Vagina (tissue), 2 donors: ENCODE measurements at regions not wholly inside any gene's neighbourhood (a gene's known extent, or its start where the extent isn't known, plus 50 kb on each side); places are given as distances from the start of the nearest gene placed in this dataset.

Experiments used
- DNase-seq, 2 donors: peaks; one replicate each; pipeline ENCODE4 v3.0.0-alpha.2; 2017; ENCODE audit errors: extremely low spot score in 2 of 2
- H3K27ac ChIP-seq: fragments of 200-600 bp; sonication (generic); one replicate; pipeline ENCODE4 v1.5.1; 2019
- H3K27me3 ChIP-seq: fragments of 200-600 bp; sonication (generic); one replicate; pipeline ENCODE4 v1.5.1; 2019
- H3K36me3 ChIP-seq, 2 donors: fragments of 200-600 bp; sonication (generic); one replicate each; pipeline ENCODE4 v1.5.1; 2017 to 2019
- H3K4me1 ChIP-seq: fragments of 200-600 bp; sonication (generic); one replicate; pipeline ENCODE4 v1.5.1; 2019
- H3K4me3 ChIP-seq, 2 donors: fragments of 200-600 bp; sonication (generic); 1 replicate in 1 of 2; 2 replicates in 1 of 2; pipeline ENCODE4 v1.5.1; 2016 to 2019
- H3K9me3 ChIP-seq: fragments of 200-600 bp; sonication (generic); one replicate; pipeline ENCODE4 v1.5.1; 2019
- POLR2A ChIP-seq, 2 donors: fragments of 450-650 bp; IDR thresholded peaks; one replicate each; pipeline ENCODE4 v1.6.1; 2017; ENCODE audit warnings: antibody characterized with exemption in 2 of 2, mild to moderate bottlenecking in 2 of 2, moderate library complexity in 2 of 2
- POLR2AphosphoS5 ChIP-seq, 2 donors: sonication (generic); formaldehyde crosslinking; IDR thresholded peaks; one replicate each; pipeline ENCODE4 v1.9.0; 2017; ENCODE audit warnings: antibody characterized with exemption in 2 of 2, mild to moderate bottlenecking in 2 of 2, low read depth in 1 of 2; ENCODE audit not compliant: insufficient read depth in 1 of 2
- intact Hi-C: fragments of 100-400 bp; cut with DNase I; formaldehyde crosslinking; loops from one replicate; pipeline ENCODE4 v1.15.1; 2023
- TF ChIP-seq, protein P1 (sequence below), 3 experiments: fragments of 450-650 bp in 2 of 3; fragments of 200-600 bp in 1 of 3; sonication (generic) in 1 of 3; IDR thresholded peaks; one replicate each; pipeline ENCODE4 v1.5.1; 2017 to 2019; ENCODE audit warnings: antibody characterized with exemption in 3 of 3, mild to moderate bottlenecking in 2 of 3, moderate library complexity in 2 of 3

DNA sequence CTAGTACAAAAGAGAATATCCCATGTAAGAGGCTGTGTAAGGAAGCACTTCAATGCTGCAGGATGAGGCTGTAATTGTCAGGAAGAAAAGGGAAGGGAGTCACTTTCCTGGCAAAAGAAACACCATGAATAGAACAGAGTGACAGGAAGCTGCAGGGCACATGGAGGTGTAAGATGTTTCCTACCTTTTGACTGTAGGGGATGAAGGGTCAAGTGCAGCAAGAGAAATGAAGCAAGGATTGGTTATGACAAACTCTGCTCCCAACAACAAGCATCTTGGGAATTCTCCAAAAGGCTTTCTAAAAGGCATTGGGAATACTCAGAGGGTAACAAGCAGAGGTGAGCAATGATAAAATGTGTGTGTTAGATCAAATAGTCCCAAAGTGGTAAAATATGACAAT is 74.3 kb upstream of the NPY2R start:
- H3K9me3 ChIP-seq: no peaks in the 10 kb centered on the region
- no peak overlapping the region for H3K27ac ChIP-seq
- no peak overlapping the region for H3K4me3 ChIP-seq
- H3K4me1 ChIP-seq: no peaks in the 10 kb centered on the region
- intact Hi-C loops: no loop called here
- TF ChIP-seq, protein P1, sequence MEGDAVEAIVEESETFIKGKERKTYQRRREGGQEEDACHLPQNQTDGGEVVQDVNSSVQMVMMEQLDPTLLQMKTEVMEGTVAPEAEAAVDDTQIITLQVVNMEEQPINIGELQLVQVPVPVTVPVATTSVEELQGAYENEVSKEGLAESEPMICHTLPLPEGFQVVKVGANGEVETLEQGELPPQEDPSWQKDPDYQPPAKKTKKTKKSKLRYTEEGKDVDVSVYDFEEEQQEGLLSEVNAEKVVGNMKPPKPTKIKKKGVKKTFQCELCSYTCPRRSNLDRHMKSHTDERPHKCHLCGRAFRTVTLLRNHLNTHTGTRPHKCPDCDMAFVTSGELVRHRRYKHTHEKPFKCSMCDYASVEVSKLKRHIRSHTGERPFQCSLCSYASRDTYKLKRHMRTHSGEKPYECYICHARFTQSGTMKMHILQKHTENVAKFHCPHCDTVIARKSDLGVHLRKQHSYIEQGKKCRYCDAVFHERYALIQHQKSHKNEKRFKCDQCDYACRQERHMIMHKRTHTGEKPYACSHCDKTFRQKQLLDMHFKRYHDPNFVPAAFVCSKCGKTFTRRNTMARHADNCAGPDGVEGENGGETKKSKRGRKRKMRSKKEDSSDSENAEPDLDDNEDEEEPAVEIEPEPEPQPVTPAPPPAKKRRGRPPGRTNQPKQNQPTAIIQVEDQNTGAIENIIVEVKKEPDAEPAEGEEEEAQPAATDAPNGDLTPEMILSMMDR (IDR thresholded peaks at IDR 0.05): no peak
- TF ChIP-seq POLR2AphosphoS5 (IDR thresholded peaks at IDR 0.05; ENCODE audit: insufficient read depth in 1 of 2, low read depth in 1 of 2) (no peak), POLR2A (IDR thresholded peaks at IDR 0.05) (no peak)
- no peaks in the 10 kb centered on the region for H3K27me3 ChIP-seq
- no peak for DNase-seq
- no peaks in the 10 kb centered on the region for H3K36me3 ChIP-seq

DNA sequence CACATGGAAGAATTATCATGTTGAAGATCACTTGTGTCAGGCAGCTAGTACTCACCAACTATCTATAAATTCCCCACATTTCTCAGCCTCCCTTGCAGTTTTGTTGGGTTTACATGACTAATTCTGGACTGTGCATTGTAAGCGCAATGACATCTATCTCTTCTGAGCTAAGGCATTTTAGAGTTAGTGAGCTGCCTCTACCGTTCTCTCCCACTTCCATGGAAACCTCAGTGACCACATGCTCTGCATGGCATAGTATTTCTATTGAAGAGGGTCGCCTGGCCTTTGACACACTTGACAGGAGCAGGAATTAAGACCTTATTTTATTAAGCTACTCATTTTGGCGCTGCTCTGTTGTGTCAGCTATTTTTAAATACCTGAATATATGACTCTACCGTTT is 67.5 kb upstream of the NPY2R start:
- no peak for TF ChIP-seq POLR2AphosphoS5 (IDR thresholded peaks at IDR 0.05; ENCODE audit: insufficient read depth in 1 of 2, low read depth in 1 of 2)
- no peak for TF ChIP-seq POLR2A (IDR thresholded peaks at IDR 0.05)
- TF ChIP-seq, protein P1 (IDR thresholded peaks at IDR 0.05): no peak
- H3K4me1 ChIP-seq: no peaks in the 10 kb centered on the region
- intact Hi-C loops: no loop called here
- H3K9me3 ChIP-seq: no peaks in the 10 kb centered on the region
- H3K36me3 ChIP-seq: no peaks in the 10 kb centered on the region
- no peak for DNase-seq
- H3K27me3 ChIP-seq: no peaks in the 10 kb centered on the region
- no peak overlapping the region for H3K27ac ChIP-seq
- no peak overlapping the region for H3K4me3 ChIP-seq

- DNase-seq: no peak
- H3K27me3 ChIP-seq: no peaks in the 10 kb centered on the region
- no peak for TF ChIP-seq POLR2AphosphoS5 (IDR thresholded peaks at IDR 0.05; ENCODE audit: insufficient read depth in 1 of 2, low read depth in 1 of 2)
- TF ChIP-seq POLR2A (IDR thresholded peaks at IDR 0.05): no peak
- TF ChIP-seq, protein P1 (IDR thresholded peaks at IDR 0.05): no peak
- no peak overlapping the region for H3K27ac ChIP-seq
- no peaks in the 10 kb centered on the region for H3K36me3 ChIP-seq
- H3K4me3 ChIP-seq: no peak overlapping the region
- intact Hi-C loops: no loop called here
- H3K9me3 ChIP-seq: no peaks in the 10 kb centered on the region
- H3K4me1 ChIP-seq: no peaks in the 10 kb centered on the region
Observed at GRCh38 chr4:155143512-155143911, 64.9 kb upstream of the NPY2R start.
